Stimulated activated CD4-positive, alpha-beta T cell treated with anti-CD3 and anti-CD28 coated beads, Interleukin-2, amount 100 ng/mL, for 48 hours (primary cell): ENCODE measurements at regions not wholly inside any gene's neighbourhood (a gene's known extent, or its start where the extent isn't known, plus 50 kb on each side); places are given as distances from the start of the nearest gene placed in this dataset.

Experiments used
- DNase-seq, 2 donors: peaks; one replicate each; pipeline ENCODE4 v3.0.0-alpha.2; 2020

- DNase-seq = no peak
Observed at GRCh38 chr2:200054681-200055468, 99.5 kb downstream of the MAIP1 start.

GRCh38 chr2:200056105-200056504 lies 100.7 kb downstream of the MAIP1 start:
- DNase-seq = no peak

- no peak for DNase-seq
Observed at GRCh38 chr2:200063155-200063554, 107.8 kb downstream of the MAIP1 start.

- no peak for DNase-seq
Observed at GRCh38 chr2:200064879-200065278, 109.5 kb downstream of the MAIP1 start.

- DNase-seq = no peak
Observed at GRCh38 chr2:200065477-200065876, 110.1 kb downstream of the MAIP1 start.

GRCh38 chr2:200066417-200066816 lies 111.0 kb downstream of the MAIP1 start:
- DNase-seq = no peak

GRCh38 chr2:200068642-200069041 lies 113.3 kb downstream of the MAIP1 start:
- no peak for DNase-seq

- DNase-seq = no peak
Observed at GRCh38 chr2:200077210-200077650, 121.8 kb downstream of the MAIP1 start.

GRCh38 chr2:200077838-200078237 lies 122.5 kb downstream of the MAIP1 start:
- DNase-seq = no peak

- DNase-seq = no peak
Observed at GRCh38 chr2:200079356-200079755, 124.0 kb downstream of the MAIP1 start.

- no peak for DNase-seq
Observed at GRCh38 chr2:200081236-200081635, 125.9 kb downstream of the MAIP1 start.

- no peak for DNase-seq
Observed at GRCh38 chr2:200081811-200082210, 126.4 kb downstream of the MAIP1 start.

GRCh38 chr2:200084036-200084435 lies 128.7 kb downstream of the MAIP1 start:
- no peak for DNase-seq

GRCh38 chr2:200086911-200087310 lies 131.5 kb downstream of the MAIP1 start:
- no peak for DNase-seq

GRCh38 chr2:200087451-200087850 lies 132.1 kb downstream of the MAIP1 start:
- DNase-seq = no peak

GRCh38 chr2:200089040-200089755 lies 133.8 kb downstream of the MAIP1 start:
- no peak for DNase-seq

GRCh38 chr2:200089756-200090109 lies 134.4 kb downstream of the MAIP1 start:
- no peak for DNase-seq

GRCh38 chr2:200090683-200091082 lies 135.3 kb downstream of the MAIP1 start:
- DNase-seq = no peak

- no peak for DNase-seq
Observed at GRCh38 chr2:200091126-200091525, 135.7 kb downstream of the MAIP1 start.

- no peak for DNase-seq
Observed at GRCh38 chr2:200092235-200092634, 136.9 kb downstream of the MAIP1 start.

GRCh38 chr2:200095436-200095835 lies 140.1 kb downstream of the MAIP1 start:
- no peak for DNase-seq

GRCh38 chr2:200099256-200099655 lies 143.9 kb downstream of the MAIP1 start:
- DNase-seq = no peak

GRCh38 chr2:200100027-200100426 lies 144.6 kb downstream of the MAIP1 start:
- no peak for DNase-seq

- no peak for DNase-seq
Observed at GRCh38 chr2:200101922-200102321, 146.5 kb downstream of the MAIP1 start.
